SK-N-SH (cell line): ENCODE measurements at regions not wholly inside any gene's neighbourhood (a gene's known extent, or its start where the extent isn't known, plus 50 kb on each side); places are given as distances from the start of the nearest gene placed in this dataset.

Experiments used
- CTCF ChIP-seq: fragments of 200-600 bp; sonication (generic); IDR thresholded peaks from 2 replicates; pipeline ENCODE4 v1.6.1; 2017; ENCODE audit warnings: antibody characterized with exemption, mild to moderate bottlenecking, moderate library complexity
- JUND ChIP-seq: IDR thresholded peaks from 2 replicates; pipeline ENCODE4 v1.4.0; 2012
- RCOR1 ChIP-seq: fragments of 150-350 bp; IDR thresholded peaks from 2 replicates; pipeline ENCODE4 v1.6.1; 2017; ENCODE audit warnings: antibody characterized with exemption, low read length
- RXRA ChIP-seq: IDR thresholded peaks from 2 replicates; pipeline ENCODE4 v1.4.0; 2012; ENCODE audit warnings: low read depth, mild to moderate bottlenecking, borderline replicate concordance

- TF ChIP-seq CTCF (no peak), RXRA (no peak), JUND (no peak), RCOR1 (no peak)
These were observed 99.5 kb upstream of the SLC4A4 start for GRCh38 chr4:71239365-71239764.
